ENCODE measurements at regions not wholly inside any gene's neighbourhood (a gene's known extent, or its start where the extent isn't known, plus 50 kb on each side); places are given as distances from the start of the nearest gene placed in this dataset.

GRCh38 chr3:194025951-194026350 lies 110.0 kb upstream of the HES1 start:
- WGBS, 2 donors, result 78 to 87% methylated on average over 3 of the region's 3 CpGs
- no peak overlapping the region for H3K27ac ChIP-seq
- no peaks in the 10 kb centered on the region for H3K27me3 ChIP-seq
- DNase-seq, result no peak
- intact Hi-C loops (cut with DNase I), result no loop called here
- peaks cover 0 to 39% (median 0%) of the 10 kb centered on the region in 3 donors for H3K4me1 ChIP-seq
- TF ChIP-seq, protein P1, sequence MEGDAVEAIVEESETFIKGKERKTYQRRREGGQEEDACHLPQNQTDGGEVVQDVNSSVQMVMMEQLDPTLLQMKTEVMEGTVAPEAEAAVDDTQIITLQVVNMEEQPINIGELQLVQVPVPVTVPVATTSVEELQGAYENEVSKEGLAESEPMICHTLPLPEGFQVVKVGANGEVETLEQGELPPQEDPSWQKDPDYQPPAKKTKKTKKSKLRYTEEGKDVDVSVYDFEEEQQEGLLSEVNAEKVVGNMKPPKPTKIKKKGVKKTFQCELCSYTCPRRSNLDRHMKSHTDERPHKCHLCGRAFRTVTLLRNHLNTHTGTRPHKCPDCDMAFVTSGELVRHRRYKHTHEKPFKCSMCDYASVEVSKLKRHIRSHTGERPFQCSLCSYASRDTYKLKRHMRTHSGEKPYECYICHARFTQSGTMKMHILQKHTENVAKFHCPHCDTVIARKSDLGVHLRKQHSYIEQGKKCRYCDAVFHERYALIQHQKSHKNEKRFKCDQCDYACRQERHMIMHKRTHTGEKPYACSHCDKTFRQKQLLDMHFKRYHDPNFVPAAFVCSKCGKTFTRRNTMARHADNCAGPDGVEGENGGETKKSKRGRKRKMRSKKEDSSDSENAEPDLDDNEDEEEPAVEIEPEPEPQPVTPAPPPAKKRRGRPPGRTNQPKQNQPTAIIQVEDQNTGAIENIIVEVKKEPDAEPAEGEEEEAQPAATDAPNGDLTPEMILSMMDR (IDR thresholded peaks at IDR 0.05), result no peak
- no peak for TF ChIP-seq POLR2A (IDR thresholded peaks at IDR 0.05)
- H3K9me3 ChIP-seq, result no peaks in the 10 kb centered on the region
- no peaks in the 10 kb centered on the region for H3K36me3 ChIP-seq
- no peak overlapping the region for H3K4me3 ChIP-seq

GRCh38 chr3:194028434-194029004 lies 107.4 kb upstream of the HES1 start:
- TF ChIP-seq, protein P1 (IDR thresholded peaks at IDR 0.05), result no peak
- no peaks in the 10 kb centered on the region for H3K9me3 ChIP-seq
- no peaks in the 10 kb centered on the region for H3K36me3 ChIP-seq
- peak overlapping the region in 1 of 4 donors; percentile 71 for H3K27ac ChIP-seq
- H3K4me1 ChIP-seq, result peaks cover 0 to 58% (median 0%) of the 10 kb centered on the region in 3 donors
- 88 to 91% methylated on average over 2 of the region's 2 CpGs for WGBS, 2 donors
- no peak for DNase-seq
- H3K27me3 ChIP-seq, result peaks cover 0 to 7% (median 0%) of the 10 kb centered on the region in 4 donors
- intact Hi-C loops (cut with DNase I), result no loop called here
- H3K4me3 ChIP-seq, result no peak overlapping the region

GRCh38 chr3:194029846-194030245 lies 106.1 kb upstream of the HES1 start:
- no peak for DNase-seq
- Histone ChIP-seq H3K4me3 (no peak overlapping the region), H3K27me3 (peaks cover 0 to 7% (median 0%) of the 10 kb centered on the region in 4 donors), H3K4me1 (peaks cover 0 to 50% (median 0%) of the 10 kb centered on the region in 3 donors), H3K36me3 (no peaks in the 10 kb centered on the region), H3K27ac (peak overlapping the region in 3 of 4 donors; percentile 32 to 80 (median 64)), H3K9me3 (no peaks in the 10 kb centered on the region)
- TF ChIP-seq, protein P1 (IDR thresholded peaks at IDR 0.05), result no peak
- TF ChIP-seq POLR2A (IDR thresholded peaks at IDR 0.05), result no peak
- intact Hi-C loops (cut with DNase I), result no loop called here

- H3K4me1 ChIP-seq, result peaks cover 0 to 50% (median 0%) of the 10 kb centered on the region in 3 donors
- no peak for DNase-seq
- WGBS, 2 donors, result 50 to 70% methylated on average over 3 to 4 of the region's 4 CpGs
- peak overlapping the region in 3 of 4 donors; percentile 32 to 80 (median 64) for H3K27ac ChIP-seq
- no peaks in the 10 kb centered on the region for H3K9me3 ChIP-seq
- intact Hi-C loops (cut with DNase I), result no loop called here
- H3K4me3 ChIP-seq, result no peak overlapping the region
- TF ChIP-seq POLR2A (IDR thresholded peaks at IDR 0.05), result no peak
- TF ChIP-seq, protein P1 (IDR thresholded peaks at IDR 0.05), result no peak
- no peaks in the 10 kb centered on the region for H3K36me3 ChIP-seq
- H3K27me3 ChIP-seq, result peaks cover 0 to 7% (median 0%) of the 10 kb centered on the region in 4 donors
These were observed 105.6 kb upstream of the HES1 start for GRCh38 chr3:194030372-194030771.

DNA sequence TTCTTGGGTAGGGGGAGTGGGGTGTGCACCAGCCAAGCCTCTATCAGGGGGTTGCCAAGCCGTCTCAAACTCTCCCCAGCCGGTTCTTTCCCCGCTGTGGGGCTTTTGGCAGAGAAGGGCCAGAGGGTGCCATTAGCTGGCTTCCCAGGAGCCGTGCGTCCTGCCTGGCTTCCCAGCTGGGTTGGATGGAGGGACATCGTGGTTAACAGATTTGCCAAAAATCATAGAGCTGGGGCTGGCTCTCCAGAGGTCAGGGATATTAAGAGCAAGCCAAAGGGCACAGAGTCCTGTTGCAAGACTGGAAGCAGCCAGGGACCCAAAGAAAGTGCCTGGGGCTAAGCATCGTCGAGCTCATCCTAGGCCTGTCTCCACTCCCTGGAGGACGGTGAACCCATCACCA lies 104.6 kb upstream of the HES1 start:
- no peak for DNase-seq
- Histone ChIP-seq H3K27ac (peak overlapping the region; percentile 2 to 64 (median 43)), H3K36me3 (no peaks in the 10 kb centered on the region), H3K9me3 (no peaks in the 10 kb centered on the region), H3K27me3 (peaks cover 0 to 7% (median 0%) of the 10 kb centered on the region in 4 donors), H3K4me3 (no peak overlapping the region), H3K4me1 (peaks cover 0 to 43% (median 0%) of the 10 kb centered on the region in 3 donors)
- WGBS, 2 donors, result 81 to 88% methylated on average over 4 to 5 of the region's 9 CpGs
- intact Hi-C loops (cut with DNase I), result no loop called here
- TF ChIP-seq, protein P1 (IDR thresholded peaks at IDR 0.05), result no peak
- TF ChIP-seq POLR2A (IDR thresholded peaks at IDR 0.05), result no peak

Data from esophagus squamous epithelium (tissue), 5 donors.